Right lobe of liver (tissue), 4 donors: ENCODE measurements at regions not wholly inside any gene's neighbourhood (a gene's known extent, or its start where the extent isn't known, plus 50 kb on each side); places are given as distances from the start of the nearest gene placed in this dataset.

Experiments
- POLR2A ChIP-seq: fragments of 450-650 bp; IDR thresholded peaks from one replicate; pipeline ENCODE4 v1.6.1; 2017; ENCODE audit warnings: antibody characterized with exemption, mild to moderate bottlenecking
- TF ChIP-seq, protein P1 (sequence below), 4 donors: fragments of 200-600 bp in 3 of 4; fragments of 450-650 bp in 1 of 4; IDR thresholded peaks; one replicate each; pipeline versions ENCODE4 v1.5.1 to v1.8.0; 2016 to 2022; ENCODE audit warnings: antibody characterized with exemption in 4 of 4, mild to moderate bottlenecking in 2 of 4
- donor health status: DM: no; HTN: no; CAD: no.
- donor health status: DM: no; HTN: no; CAD: no.
- donor health status: DM: no; HTN: yes; CAD: no.

DNA sequence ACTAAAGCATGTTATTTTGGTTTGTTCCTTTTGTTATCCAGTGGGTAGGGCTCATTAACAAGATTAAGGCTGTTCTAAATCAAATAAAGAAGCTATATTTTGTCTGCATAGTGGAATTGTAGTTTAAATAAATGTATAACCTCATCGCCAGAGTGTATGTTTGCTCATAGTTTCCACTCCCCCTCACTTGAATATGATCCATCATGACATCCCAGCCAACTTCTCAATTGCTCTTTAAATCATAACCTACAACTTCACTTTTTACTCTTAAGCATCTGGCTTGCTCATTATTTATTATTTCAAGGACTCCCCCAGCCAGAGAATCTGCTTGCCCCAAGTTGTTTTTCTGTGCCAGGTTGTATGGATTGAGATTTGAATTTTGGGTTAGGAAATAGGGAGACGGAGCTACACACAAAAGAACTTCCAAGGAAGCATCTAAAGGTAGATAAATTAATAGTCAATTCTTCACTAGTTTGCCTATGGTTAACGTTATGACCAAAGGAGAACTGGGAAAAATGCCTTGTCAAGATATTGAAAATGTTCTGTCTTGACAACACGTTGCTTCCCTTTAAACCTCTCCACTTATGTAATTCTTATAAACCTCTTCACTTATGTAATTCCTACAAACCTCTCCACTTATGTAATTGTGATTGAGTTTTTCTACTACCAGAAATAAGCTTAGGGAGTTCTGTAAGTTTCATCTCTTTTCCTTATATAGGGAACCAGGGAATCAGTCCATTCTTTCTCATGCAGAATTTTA is 55.4 kb upstream of the UPP2 start:
- TF ChIP-seq, protein P1, sequence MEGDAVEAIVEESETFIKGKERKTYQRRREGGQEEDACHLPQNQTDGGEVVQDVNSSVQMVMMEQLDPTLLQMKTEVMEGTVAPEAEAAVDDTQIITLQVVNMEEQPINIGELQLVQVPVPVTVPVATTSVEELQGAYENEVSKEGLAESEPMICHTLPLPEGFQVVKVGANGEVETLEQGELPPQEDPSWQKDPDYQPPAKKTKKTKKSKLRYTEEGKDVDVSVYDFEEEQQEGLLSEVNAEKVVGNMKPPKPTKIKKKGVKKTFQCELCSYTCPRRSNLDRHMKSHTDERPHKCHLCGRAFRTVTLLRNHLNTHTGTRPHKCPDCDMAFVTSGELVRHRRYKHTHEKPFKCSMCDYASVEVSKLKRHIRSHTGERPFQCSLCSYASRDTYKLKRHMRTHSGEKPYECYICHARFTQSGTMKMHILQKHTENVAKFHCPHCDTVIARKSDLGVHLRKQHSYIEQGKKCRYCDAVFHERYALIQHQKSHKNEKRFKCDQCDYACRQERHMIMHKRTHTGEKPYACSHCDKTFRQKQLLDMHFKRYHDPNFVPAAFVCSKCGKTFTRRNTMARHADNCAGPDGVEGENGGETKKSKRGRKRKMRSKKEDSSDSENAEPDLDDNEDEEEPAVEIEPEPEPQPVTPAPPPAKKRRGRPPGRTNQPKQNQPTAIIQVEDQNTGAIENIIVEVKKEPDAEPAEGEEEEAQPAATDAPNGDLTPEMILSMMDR (IDR thresholded peaks at IDR 0.05), result no peak
- TF ChIP-seq POLR2A, result no peak
